Loucy (cell line): ENCODE measurements at regions not wholly inside any gene's neighbourhood (a gene's known extent, or its start where the extent isn't known, plus 50 kb on each side); places are given as distances from the start of the nearest gene placed in this dataset.

Experiments
- CTCF ChIP-seq: fragments of 200-600 bp; sonication (generic); conservative IDR thresholded peaks from 2 replicates; pipeline ENCODE4 v1.5.1; 2014; ENCODE audit warnings: mild to moderate bottlenecking, antibody characterized with exemption, low read length
- EZH2phosphoT487 ChIP-seq: fragments of 200-600 bp; IDR thresholded peaks from 2 replicates; pipeline ENCODE4 v1.6.1; 2018; ENCODE audit warnings: antibody characterized with exemption, mild to moderate bottlenecking, moderate library complexity, borderline replicate concordance

GRCh38 chr4:103374306-103374705 is 176.2 kb upstream of the CENPE start:
- TF ChIP-seq CTCF, result no peak
- TF ChIP-seq EZH2phosphoT487, result no peak
